Fibroblast of the aortic adventitia (primary cell): ENCODE measurements at regions not wholly inside any gene's neighbourhood (a gene's known extent, or its start where the extent isn't known, plus 50 kb on each side); places are given as distances from the start of the nearest gene placed in this dataset.

Source experiments
- DNase-seq: peaks from one replicate; pipeline ENCODE4 v3.0.0-alpha.2; 2010; ENCODE audit warnings: low read depth
- H3K4me3 ChIP-seq: 2 replicates; pipeline ENCODE4 v1.5.1; 2011; ENCODE audit warnings: low read depth, mild to moderate bottlenecking, control low read depth, low read length, moderate library complexity
- TF ChIP-seq, protein P1 (sequence below): IDR thresholded peaks from 2 replicates; pipeline ENCODE4 v1.5.1; 2011; ENCODE audit warnings: mild to moderate bottlenecking, low read length, control low read depth, inconsistent platforms; ENCODE audit not compliant: insufficient read depth

GRCh38 chr7:54080971-54081370 lies 461.2 kb upstream of the VSTM2A start:
- TF ChIP-seq, protein P1, sequence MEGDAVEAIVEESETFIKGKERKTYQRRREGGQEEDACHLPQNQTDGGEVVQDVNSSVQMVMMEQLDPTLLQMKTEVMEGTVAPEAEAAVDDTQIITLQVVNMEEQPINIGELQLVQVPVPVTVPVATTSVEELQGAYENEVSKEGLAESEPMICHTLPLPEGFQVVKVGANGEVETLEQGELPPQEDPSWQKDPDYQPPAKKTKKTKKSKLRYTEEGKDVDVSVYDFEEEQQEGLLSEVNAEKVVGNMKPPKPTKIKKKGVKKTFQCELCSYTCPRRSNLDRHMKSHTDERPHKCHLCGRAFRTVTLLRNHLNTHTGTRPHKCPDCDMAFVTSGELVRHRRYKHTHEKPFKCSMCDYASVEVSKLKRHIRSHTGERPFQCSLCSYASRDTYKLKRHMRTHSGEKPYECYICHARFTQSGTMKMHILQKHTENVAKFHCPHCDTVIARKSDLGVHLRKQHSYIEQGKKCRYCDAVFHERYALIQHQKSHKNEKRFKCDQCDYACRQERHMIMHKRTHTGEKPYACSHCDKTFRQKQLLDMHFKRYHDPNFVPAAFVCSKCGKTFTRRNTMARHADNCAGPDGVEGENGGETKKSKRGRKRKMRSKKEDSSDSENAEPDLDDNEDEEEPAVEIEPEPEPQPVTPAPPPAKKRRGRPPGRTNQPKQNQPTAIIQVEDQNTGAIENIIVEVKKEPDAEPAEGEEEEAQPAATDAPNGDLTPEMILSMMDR = no peak
- no peak for DNase-seq
- H3K4me3 ChIP-seq = no peak overlapping the region

- TF ChIP-seq, protein P1 = no peak
- DNase-seq = no peak
These were observed 457.8 kb upstream of the VSTM2A start for GRCh38 chr7:54084340-54084739.

DNA sequence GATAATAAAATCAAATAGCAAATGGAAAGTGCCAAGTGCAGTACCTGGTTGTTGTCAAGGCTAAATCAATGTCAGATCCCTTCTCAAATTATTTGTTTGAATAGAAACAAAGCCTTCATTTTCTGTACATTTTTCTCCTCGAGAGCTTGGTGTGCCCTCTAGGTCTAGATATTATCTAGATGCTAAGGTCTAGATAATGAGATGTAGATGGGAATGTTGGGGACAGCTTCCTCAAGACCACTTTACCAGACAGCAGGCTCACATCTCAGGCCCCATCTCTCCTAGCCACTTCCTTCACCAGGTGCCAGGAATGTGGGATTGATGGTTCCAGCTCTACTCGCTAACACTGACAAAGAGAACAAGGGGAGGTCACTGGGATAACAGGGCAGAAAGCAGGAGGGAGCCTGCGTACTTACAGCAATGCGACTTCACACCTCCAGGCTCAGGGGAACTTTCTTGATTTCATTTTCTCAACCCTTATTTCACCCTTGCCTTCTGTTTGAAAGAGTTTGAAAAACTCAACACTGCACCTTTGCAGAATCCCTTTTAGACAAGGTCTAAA lies 451.4 kb upstream of the VSTM2A start:
- no peak overlapping the region for H3K4me3 ChIP-seq
- no peak for DNase-seq
- TF ChIP-seq, protein P1 = no peak

More at GRCh38 chr7:54084340-54084739, 457.8 kb upstream of the VSTM2A start:
- no peak overlapping the region for H3K4me3 ChIP-seq

GRCh38 chr7:54091322-54091721 lies 450.9 kb upstream of the VSTM2A start:
- TF ChIP-seq, protein P1 = no peak
- no peak overlapping the region for H3K4me3 ChIP-seq
- DNase-seq = no peak

- TF ChIP-seq, protein P1 = no peak
- H3K4me3 ChIP-seq = no peak overlapping the region
- DNase-seq = no peak
These were observed 444.3 kb upstream of the VSTM2A start for GRCh38 chr7:54097886-54098285.

- no peak for DNase-seq
- TF ChIP-seq, protein P1 = no peak
These were observed 432.7 kb upstream of the VSTM2A start for GRCh38 chr7:54109501-54109900.

GRCh38 chr7:54111814-54112511 lies 430.2 kb upstream of the VSTM2A start:
- DNase-seq = no peak
- TF ChIP-seq, protein P1 = no peak
- no peak overlapping the region for H3K4me3 ChIP-seq

More at GRCh38 chr7:54109501-54109900, 432.7 kb upstream of the VSTM2A start:
- no peak overlapping the region for H3K4me3 ChIP-seq
